NCI-H2029 (cell line): ENCODE measurements at regions not wholly inside any gene's neighbourhood (a gene's known extent, or its start where the extent isn't known, plus 50 kb on each side); places are given as distances from the start of the nearest gene placed in this dataset.

Experiments used
- DNase-seq: peaks from one replicate; lab custom pipeline; 2025; lab: John Stamatoyannopoulos, UW

DNA sequence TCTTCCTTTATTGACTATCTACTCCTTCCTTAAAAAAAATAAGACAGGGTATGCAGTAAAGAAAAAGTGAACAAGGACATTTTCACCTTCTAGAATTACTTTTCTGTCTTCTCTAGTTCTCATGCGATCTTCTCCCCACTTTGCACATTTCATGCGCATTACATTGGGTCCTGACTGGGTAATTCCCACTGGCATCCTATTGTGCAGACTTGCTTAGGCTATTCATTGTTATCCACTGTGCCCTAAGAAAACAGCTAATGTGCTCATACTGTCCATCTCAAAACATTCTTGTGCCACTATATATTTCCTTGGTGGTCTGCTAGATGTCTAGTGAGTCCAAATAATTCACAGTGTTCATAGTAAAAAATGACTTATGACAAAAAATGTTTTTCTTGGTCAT lies 447.4 kb upstream of the ROBO1 start:
- DNase-seq = no peak

DNA sequence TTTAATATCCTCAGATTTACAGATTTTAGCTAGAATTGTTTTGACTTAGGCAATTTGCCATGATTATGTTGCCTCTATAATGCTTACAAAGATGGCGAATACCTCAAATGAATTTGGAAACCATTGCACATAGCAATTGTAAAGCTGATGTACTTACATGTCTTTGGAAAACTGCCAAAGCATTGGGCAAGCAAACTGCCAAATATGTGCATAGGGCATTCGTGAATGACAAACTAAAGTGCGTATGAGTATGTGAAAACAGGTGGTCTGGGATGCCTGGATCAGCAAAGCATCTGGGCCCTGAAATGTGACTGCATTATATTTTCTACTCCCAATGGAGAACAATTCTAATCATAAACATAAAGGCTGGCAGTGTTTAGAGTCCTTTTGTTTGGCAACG lies 445.3 kb upstream of the ROBO1 start:
- DNase-seq = no peak

DNA sequence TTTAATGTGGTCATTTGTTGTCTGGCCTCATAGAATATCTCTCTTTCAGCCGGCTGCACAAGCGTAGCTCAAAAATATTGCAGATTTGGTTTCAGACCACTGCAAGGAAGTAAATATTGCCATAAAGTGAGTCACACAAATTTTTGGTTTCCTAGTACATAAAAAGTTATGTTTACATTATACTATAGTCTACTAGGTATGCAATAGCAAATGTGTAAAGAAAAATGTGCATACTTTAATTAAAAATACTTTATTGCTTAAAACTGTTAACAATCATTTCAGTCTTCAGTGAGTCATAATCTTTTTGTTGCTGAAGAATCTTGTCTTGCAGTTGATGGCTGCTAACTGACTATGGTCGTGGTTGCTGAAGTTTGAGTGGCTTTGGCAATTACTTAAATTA lies 425.1 kb upstream of the ROBO1 start:
- DNase-seq = no peak

DNA sequence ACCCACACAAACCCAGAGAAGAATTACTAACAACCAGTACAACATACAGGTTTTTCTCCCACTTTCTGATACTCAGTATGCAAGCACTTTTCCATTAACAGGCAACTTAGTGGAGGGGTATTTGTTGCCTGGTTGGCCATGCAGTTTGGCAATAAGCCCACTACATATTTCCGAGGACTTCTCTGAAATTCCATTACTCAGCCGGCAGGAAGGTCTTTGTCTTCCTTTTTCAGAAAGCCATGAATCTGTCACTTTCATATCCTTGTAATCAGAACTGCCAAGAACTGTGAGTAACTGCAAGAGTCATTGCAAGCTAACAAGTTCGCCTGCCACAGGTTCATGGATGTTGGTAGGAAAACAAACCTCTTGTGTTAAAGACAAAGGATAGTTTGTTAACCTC lies 422.3 kb upstream of the ROBO1 start:
- no peak for DNase-seq

DNA sequence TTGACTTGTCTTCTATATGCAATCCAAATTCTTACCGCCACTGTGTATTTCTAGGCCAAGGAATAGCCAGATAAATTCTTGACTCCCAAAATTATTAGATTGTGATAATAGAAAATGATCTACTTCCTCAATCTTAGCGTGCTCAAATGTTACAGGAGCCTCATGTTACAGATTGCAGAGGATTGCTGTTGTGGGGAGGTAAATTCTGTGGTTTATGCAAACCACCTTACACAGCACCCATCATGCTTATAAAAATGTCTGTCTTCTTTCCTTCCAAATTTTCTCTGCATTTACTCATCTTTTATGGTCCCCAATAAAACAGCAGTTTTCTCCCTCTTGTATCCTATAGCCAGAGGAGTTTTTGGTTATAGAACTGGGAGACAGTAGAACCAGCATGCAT lies 420.2 kb upstream of the ROBO1 start:
- no peak for DNase-seq

DNA sequence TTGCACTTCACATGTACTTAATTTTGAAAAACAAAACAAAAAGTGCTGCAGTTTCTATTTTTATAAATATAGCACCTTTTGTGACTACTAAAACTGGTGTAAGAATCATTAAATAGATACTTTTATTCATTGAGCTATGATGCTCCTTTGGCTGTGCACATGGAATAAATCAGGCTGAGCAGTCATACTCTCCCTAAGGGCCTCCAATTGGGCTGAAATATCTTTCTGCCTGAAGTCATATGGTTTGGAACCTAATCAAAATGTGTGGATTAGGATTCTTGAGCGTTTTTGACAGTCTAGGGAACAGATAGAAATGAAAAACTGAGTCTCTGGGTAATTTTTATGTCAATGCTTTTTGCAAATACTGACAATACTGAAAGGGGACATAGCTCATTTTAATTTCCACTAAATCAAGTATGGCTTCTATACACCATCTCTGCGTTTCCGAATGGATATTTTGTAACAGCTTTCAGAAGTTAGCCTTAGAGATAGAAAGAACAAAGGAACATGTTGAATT lies 392.2 kb upstream of the ROBO1 start:
- DNase-seq = no peak

DNA sequence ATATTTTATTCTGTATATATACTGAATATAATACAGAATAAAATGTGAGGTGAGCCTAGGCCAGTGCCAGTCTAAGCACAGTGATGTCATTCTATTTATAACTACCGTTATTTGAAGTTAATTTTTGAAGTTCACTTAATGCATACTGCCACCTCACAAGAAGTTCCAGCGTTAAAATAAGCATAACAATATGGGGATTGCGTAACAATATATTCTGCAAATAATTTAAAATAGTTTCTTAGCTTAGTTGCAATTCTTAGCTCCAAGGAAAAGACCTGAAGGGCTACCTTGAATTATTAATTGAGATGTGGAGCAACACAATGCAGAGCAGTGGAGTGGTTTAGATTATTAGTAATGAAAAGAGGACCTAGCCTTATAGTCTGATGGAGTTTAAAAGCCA lies 390.5 kb upstream of the ROBO1 start:
- DNase-seq = no peak

DNA sequence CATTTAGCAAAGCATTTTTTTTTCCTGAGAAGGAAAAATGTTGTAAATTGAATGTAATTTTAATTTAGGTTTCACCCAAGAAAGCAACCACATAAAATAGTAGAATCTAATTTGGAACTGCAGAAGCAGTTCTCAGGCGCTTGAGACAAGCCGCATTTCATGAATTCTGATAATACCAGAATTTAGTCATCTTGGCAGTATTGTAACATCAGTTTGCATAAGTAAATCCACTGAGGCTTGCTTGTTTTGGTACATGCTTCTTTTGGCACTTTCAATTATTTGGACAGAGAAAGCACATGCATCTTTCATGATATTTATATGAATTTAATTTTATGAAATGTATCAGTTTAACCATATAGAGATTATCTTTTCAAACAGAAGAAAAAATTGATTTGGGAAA lies 389.7 kb upstream of the ROBO1 start:
- no peak for DNase-seq

DNA sequence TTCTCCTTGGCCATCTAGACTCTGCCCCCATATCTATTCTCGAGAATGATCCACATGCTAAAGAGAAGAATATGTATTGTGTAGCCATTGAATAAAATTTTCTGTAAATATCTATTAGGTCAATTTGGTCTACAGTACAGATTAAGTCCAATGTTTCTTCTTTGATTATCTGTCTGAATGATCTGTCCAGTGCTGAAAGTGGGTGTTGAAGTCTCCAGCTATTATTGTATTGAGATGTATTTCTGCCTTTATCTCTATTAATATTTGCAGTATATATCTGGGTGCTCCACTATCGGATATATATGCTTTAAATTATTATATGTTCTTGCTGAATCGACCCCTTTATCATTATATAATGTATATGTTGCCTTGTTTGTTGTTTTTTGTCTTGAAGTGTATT lies 384.9 kb upstream of the ROBO1 start:
- DNase-seq = no peak

DNA sequence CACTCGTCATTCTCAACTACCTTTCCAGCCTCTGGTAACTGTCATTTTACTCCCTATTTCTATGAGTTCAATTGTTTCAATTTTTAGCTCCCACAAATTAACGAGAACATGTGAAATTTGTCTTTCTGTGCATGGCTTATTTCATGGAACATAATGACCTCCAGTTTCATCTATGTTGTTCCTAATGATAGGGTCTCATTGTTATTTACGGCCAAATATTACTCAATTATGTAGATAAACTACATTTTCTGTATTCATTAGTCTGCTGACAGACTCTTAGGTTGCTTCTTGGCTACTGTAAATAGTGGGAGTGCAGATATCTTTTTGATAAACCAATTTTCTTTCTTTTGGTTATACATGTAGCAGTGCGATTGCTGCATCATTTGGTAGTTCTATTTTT lies 374.9 kb upstream of the ROBO1 start:
- no peak for DNase-seq

DNA sequence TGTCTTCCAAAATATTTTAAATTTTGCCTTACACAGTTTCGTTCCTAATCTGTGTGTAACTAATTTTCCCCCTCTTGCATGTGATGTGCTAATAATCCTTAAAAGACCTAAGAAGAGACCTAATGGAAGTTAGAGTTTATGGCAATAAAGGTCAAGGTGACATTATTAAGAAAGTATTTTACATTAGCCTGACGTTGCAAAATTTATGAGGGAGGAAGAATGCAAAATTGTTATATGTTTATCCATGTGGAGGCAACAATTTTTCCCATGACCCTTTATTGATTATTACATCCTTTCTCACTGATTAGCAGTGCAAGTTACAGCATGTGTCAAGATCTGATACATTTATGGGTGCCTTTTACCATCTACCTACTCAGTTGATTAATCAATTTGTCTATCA lies 373.8 kb upstream of the ROBO1 start:
- no peak for DNase-seq

DNA sequence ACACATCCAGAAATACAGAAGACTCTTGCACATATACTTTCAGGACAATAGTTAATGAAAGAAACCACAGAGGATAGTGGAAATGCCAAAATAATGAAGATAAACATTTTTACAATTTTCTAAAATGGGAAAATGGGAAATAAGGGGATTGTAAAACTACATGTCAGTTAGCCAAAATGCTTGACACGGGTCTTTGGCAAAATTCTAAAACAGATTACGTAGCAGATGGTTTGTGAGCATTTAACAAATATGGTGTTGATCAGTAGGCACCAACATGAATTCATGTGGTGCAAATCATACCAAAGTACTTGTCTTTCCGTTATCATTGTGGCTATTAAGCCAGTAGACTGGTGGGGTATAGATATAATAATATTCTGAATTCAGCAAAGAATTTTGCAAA lies 348.5 kb upstream of the ROBO1 start:
- no peak for DNase-seq

DNA sequence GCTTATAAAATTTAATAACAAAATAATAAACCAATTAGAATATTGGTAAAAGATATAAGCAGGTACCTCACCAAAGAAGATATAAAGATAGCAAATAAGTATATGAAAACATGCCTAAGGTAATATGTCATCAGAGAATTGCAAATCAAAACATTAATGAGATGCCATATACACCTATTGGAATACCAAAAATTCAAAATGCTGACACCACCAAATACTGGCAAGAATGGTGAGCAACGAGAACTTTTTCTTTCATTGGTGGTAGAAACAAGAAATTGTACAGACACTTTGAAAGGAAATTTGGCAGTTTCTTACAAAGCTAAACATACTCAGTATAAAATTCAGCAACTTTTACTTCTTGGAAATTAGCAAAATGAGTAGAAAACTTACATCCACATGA lies 346.9 kb upstream of the ROBO1 start:
- no peak for DNase-seq

DNA sequence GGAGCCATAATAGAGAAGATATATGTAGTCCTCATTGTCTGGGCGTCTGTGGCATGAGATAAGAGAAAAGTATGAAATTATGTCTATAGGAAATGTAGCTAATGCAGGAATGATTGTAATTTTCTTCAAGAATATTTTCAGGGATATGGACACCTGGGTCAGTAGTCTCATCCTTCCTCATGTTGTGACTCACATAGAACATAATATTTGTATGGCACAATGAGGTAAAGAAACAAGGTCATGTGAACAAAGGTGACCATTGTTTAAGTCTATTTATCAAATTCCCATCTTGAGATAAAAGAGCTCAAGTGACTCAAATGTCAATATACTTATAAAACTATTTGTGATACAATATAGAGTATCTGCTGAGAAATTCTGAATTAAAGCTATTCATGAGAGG lies 345.5 kb upstream of the ROBO1 start:
- DNase-seq = no peak

DNA sequence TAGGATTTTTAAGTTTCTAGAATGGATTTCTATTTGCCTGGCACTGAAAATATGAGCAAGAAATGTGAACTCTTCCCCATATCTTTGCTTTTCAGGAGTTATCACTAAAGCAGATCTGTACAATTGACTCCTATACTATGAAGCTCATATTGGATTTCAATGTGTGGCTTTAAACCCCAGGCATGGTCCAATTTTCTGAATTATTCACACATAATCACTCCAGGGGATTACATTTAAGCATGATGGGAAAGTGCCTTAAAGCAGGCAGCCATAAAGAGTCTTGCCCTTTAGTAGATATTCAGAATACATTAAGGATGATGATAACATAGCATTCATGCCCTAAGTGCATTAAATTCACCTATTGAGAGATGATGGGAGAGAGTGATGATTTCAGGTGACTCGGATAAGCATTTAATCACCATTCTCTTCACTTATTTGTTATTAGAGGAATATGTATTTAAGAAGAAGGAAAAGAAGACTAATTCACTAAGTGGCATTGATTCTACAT lies 331.8 kb upstream of the ROBO1 start:
- DNase-seq = no peak

DNA sequence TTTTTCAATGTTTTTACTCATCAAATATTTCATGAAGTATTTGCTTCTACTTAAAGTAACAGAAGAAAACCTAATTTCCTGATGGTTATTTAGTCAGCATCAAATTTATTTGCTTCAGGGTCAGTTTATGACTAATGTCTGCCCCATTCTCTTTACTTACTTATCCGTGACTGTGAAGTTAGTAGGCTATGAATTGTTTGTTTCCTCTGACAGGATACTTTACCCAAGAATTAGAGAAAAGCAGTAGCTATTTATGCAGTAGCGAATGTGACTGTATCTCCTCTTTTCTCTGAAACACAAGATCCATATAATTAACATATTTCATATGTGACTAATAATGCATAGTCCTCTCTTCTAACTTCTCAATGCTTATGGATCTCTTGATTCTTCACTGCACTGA lies 329.9 kb upstream of the ROBO1 start:
- no peak for DNase-seq

DNA sequence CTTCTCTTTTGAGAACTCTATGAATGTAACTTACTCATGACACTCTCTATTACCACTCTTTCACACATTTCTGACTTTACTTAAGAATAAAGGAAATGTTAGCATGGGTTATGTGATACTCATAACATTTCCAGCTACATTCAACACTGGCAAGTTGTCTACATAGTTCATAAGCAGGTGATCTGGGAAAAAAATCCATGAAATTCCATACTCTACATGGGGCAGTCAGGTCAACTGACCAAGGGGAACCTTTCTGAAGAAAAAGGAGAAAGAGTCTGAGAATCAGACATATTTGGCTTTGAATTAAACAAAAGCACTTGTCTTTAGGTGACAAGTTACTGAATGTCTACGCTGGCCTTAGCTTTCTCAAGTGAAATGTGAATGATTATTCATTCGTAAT lies 329.1 kb upstream of the ROBO1 start:
- no peak for DNase-seq

DNA sequence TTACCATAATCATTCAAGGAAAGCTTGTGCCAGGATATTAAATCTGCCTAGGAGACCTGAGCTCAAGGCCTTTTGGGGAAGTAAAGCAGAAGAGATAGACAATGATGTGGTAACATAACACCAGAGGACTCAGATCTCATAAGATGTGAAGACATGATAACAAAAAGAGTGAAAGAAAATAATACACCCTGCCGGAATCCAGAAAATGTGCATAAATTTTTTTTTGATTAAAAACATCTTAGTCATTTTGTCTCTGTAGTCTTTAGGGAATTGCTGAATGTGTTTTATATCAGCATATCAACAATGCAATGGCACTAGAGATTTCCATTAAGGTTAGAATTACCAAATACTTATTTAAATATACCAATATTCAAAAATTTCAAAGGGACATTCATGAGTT lies 326.8 kb upstream of the ROBO1 start:
- DNase-seq = no peak

DNA sequence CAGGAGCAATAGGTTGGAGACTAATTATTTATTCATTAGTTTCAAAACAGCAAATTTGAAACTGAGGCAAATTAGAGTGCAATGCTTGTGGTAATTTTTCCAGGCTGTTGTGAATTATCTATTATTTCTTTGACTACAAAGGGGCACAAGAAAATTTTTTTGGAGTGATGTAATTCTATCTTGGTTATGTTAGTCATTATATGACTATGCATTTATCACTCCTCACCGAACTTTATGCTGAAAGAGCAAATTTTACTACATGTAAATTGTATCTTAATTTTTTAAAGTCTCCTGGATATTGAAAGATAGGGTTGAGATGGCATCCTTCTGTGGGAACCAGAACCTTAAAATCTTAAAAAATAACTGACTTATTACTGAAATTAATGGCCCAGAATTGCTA lies 320.0 kb upstream of the ROBO1 start:
- no peak for DNase-seq

DNA sequence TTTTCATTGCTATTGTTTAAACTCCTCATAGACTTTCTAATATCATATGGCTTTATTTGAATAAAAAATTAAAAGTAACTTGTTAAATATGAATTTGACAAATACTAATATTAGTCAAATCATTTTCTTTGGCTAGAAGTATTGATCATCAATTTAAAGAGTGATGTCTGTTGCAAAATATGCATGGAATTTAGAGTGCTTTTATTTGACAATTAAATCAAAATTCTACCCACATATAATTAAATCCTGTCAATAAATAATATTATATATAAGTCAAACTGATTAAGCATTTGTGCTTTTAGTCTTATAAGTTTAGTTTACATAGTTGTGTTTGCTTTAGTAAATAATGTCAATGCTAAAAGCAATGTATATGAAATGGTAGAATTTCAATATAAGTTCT lies 318.6 kb upstream of the ROBO1 start:
- DNase-seq = no peak

DNA sequence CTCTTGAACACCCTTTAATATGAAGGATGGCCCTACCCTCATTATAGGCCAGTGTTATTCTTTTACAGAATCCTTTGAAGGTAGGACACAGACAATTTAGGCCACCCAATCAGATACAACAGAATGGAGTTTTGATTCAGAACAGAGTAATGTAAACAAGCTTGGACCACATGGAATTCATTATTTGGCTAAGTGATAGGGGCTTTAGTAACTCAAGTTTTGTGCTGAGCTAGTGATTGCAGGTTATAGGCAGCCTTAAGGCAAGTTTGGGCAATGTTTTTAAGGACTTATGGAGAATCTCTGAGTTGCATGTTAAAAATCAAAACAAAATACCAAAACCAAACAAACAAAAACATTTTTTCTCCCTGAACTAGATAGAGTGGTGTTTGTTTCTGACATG lies 312.1 kb upstream of the ROBO1 start:
- DNase-seq = no peak

DNA sequence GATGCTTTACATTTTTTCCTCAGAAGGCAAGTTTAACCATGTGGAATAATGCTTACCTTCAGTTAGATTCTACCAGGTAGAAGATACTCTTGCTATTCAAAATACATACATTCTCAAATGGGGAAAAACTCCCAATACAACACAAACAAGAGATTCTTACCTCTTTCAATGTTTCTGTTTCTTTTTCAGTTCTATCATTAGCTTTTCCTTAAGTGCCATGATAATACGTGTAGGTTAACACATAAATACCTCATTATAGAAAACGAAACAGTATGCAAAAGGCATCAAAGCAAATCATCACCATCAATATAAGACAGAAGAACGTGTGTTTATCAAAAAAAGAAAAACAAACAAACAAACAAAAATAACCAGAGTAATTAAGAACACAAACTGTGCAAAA lies 300.7 kb upstream of the ROBO1 start:
- no peak for DNase-seq

DNA sequence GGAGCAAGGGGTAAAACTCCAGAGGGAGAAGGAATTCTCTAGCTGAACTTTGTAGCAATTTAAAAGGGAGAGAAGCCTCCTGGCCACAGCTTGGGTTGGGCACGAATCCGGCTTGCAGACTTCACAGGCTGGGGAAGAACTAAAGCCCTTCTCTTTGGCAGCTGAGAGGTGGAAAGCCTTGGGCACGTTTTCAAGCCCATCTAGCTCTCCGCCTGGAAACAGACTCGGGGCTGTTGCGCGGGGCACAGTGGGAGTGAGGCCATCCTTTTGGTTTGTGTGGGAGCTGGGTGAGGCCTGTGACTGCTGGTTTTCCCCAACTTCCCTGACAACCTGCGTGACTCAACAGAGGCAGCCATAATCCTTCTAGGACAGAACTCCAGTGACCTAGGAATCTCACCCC lies 295.7 kb upstream of the ROBO1 start:
- DNase-seq = no peak

DNA sequence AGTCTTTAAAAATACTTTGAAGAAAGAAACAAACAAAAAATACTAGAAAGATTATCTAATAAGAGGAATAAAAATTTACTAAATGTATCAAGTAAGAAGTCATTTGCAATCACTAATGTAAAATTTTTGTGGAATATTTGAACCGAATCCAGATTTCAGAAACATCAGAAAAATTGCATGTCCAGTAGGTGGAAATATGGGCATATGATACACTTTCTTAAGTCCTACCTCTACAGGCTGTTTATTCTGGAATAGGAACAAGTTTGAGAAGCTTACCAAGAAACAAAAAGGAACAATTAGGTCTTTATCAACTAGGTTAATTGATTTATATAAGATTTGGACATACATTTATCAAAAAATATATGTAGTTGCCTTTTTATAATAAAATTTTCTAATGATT lies 292.9 kb upstream of the ROBO1 start:
- no peak for DNase-seq

DNA sequence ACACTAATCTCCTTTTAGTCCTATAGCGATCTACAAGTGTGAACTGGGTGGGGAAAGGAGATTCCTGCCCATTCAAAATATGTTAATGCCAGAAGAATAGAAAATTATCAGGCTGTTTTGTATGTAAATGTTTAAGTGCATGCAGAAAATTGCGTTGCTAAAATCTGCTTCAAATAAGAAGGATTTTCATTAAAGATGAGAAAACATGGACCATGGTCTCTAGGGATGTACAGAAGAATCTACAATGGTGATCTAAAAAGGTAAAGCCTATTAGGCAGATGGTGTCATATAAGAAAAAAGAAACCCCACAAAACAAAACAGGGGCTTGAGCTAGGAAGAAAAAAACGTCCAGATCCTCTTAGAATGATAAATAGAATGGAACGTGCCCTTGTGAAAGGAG lies 287.5 kb upstream of the ROBO1 start:
- DNase-seq = no peak
